AG04449 (cell line): ENCODE measurements at regions not wholly inside any gene's neighbourhood (a gene's known extent, or its start where the extent isn't known, plus 50 kb on each side); places are given as distances from the start of the nearest gene placed in this dataset.

ENCODE experiments used
- CTCF ChIA-PET: fragments of 350-600 bp; formaldehyde crosslinking; extraction: SDS; loops from one replicate; lab custom pipeline; 2021; ENCODE audit warnings: antibody characterized with exemption; lab: Yijun Ruan, JAX
- POLR2A ChIA-PET: fragments of 400-600, 350-600 bp; formaldehyde crosslinking; extraction: SDS; loops from one replicate; lab custom pipeline; 2020; ENCODE audit warnings: antibody characterized with exemption, inconsistent platforms; lab: Yijun Ruan, JAX
- DNase-seq: peaks from one replicate; pipeline ENCODE4 v3.0.0-alpha.2; 2010; ENCODE audit warnings: low read depth, low spot score
- H3K4me3 ChIP-seq: 2 replicates; pipeline ENCODE4 v1.5.1; 2011; ENCODE audit warnings: low read depth, mild to moderate bottlenecking, control low read depth, low read length
- CTCF ChIP-seq: IDR thresholded peaks from one replicate; pipeline ENCODE4 v1.5.1; 2011; ENCODE audit warnings: mild to moderate bottlenecking, moderate library complexity, low read length, control low read depth, inconsistent platforms; ENCODE audit not compliant: insufficient read depth; ENCODE audit errors: missing control alignments

GRCh38 chr20:16848526-16848925 lies 100.4 kb downstream of the OTOR start:
- no peak for TF ChIP-seq CTCF
- no peak for DNase-seq
- H3K4me3 ChIP-seq = no peak overlapping the region
- POLR2A ChIA-PET = no interaction called here
- CTCF ChIA-PET = interaction anchor here (4.1 kb wide), 1 partner anchor 28 kb away, joined by 18 read pairs; no protein-coding TSS in a partner anchor

- POLR2A ChIA-PET = no interaction called here
- CTCF ChIA-PET = no interaction called here
- no peak for TF ChIP-seq CTCF
Measured at GRCh38 chr20:16860914-16861313, 112.8 kb downstream of the OTOR start.

GRCh38 chr20:16861708-16862107 lies 113.5 kb downstream of the OTOR start:
- no peak for DNase-seq
- no peak for TF ChIP-seq CTCF
- ChIA-PET POLR2A (no interaction called here), CTCF (no interaction called here)
- H3K4me3 ChIP-seq = no peak overlapping the region

More at GRCh38 chr20:16860914-16861313, 112.8 kb downstream of the OTOR start:
- DNase-seq = no peak
- no peak overlapping the region for H3K4me3 ChIP-seq

GRCh38 chr20:16863303-16863702 lies 115.1 kb downstream of the OTOR start:
- ChIA-PET POLR2A (no interaction called here), CTCF (no interaction called here)

GRCh38 chr20:16864069-16864468 lies 115.9 kb downstream of the OTOR start:
- no peak overlapping the region for H3K4me3 ChIP-seq
- CTCF ChIA-PET = no interaction called here
- no peak for DNase-seq
- POLR2A ChIA-PET = no interaction called here
- TF ChIP-seq CTCF = no peak

More at GRCh38 chr20:16863303-16863702, 115.1 kb downstream of the OTOR start:
- no peak overlapping the region for H3K4me3 ChIP-seq
- DNase-seq = no peak
- TF ChIP-seq CTCF = no peak

GRCh38 chr20:16864963-16865362 lies 116.8 kb downstream of the OTOR start:
- no peak for DNase-seq
- CTCF ChIA-PET = no interaction called here

More at GRCh38 chr20:16864963-16865362, 116.8 kb downstream of the OTOR start:
- H3K4me3 ChIP-seq = no peak overlapping the region
- no peak for TF ChIP-seq CTCF
- POLR2A ChIA-PET = no interaction called here
